ENCODE measurements at regions not wholly inside any gene's neighbourhood (a gene's known extent, or its start where the extent isn't known, plus 50 kb on each side); places are given as distances from the start of the nearest gene placed in this dataset.

- no TSS peak for BruUV-seq (replicated peaks)
- intact Hi-C loops (cut with micrococcal nuclease; ENCODE audit: unreplicated experiment): no loop called here
Measured at GRCh38 chr11:19338375-19338774, 97.6 kb upstream of the E2F8 start.

GRCh38 chr11:19337779-19338178, 97.0 kb upstream of the E2F8 start:
- ChIA-PET CTCF (no interaction called here), POLR2A (ENCODE audit: low non-redundant PET) (no interaction called here)
- Histone ChIP-seq H3K27me3 (replicated peaks; ENCODE audit: insufficient read depth, low read depth, low read length, poor library complexity) (peaks cover 38% of the 10 kb centered on the region), H3K4me3 (ENCODE audit: low read depth, low read length, poor library complexity, severe bottlenecking) (no peak overlapping the region), H3K36me3 (ENCODE audit: insufficient read depth, low read length, poor library complexity, severe bottlenecking) (no peaks in the 10 kb centered on the region), H3K27ac (ENCODE audit: low read depth, low read length, poor library complexity, severe bottlenecking) (no peak overlapping the region), H3K4me1 (ENCODE audit: insufficient read depth, low read length, poor library complexity, severe bottlenecking) (no peaks in the 10 kb centered on the region), H3K9me3 (ENCODE audit: low read depth, low read length, poor library complexity, severe bottlenecking) (no peaks in the 10 kb centered on the region)
- no peak for DNase-seq (ENCODE audit: low spot score)
- intact Hi-C loops (cut with micrococcal nuclease; ENCODE audit: unreplicated experiment): no loop called here
- no peak for TF ChIP-seq EZH2 (IDR thresholded peaks at IDR 0.05; ENCODE audit: borderline replicate concordance, low read depth, low read length, poor library complexity, severe bottlenecking)
- no peak for TF ChIP-seq CTCF (conservative IDR thresholded peaks at IDR 0.05; ENCODE audit: low read depth, low read length)
- BruUV-seq (replicated peaks): no TSS peak

More at GRCh38 chr11:19338375-19338774, 97.6 kb upstream of the E2F8 start:
- Histone ChIP-seq H3K9me3 (ENCODE audit: low read depth, low read length, poor library complexity, severe bottlenecking) (no peaks in the 10 kb centered on the region), H3K4me1 (ENCODE audit: insufficient read depth, low read length, poor library complexity, severe bottlenecking) (no peaks in the 10 kb centered on the region), H3K36me3 (ENCODE audit: insufficient read depth, low read length, poor library complexity, severe bottlenecking) (no peaks in the 10 kb centered on the region), H3K4me3 (ENCODE audit: low read depth, low read length, poor library complexity, severe bottlenecking) (no peak overlapping the region), H3K27ac (ENCODE audit: low read depth, low read length, poor library complexity, severe bottlenecking) (no peak overlapping the region), H3K27me3 (replicated peaks; ENCODE audit: insufficient read depth, low read depth, low read length, poor library complexity) (peaks cover 42% of the 10 kb centered on the region)
- ChIA-PET POLR2A (ENCODE audit: low non-redundant PET) (no interaction called here), CTCF (no interaction called here)
- DNase-seq (ENCODE audit: low spot score): no peak
- TF ChIP-seq EZH2 (IDR thresholded peaks at IDR 0.05; ENCODE audit: borderline replicate concordance, low read depth, low read length, poor library complexity, severe bottlenecking) (no peak), CTCF (conservative IDR thresholded peaks at IDR 0.05; ENCODE audit: low read depth, low read length) (no peak)

GRCh38 chr11:19336331-19336730, 95.6 kb upstream of the E2F8 start:
- POLR2A ChIA-PET (ENCODE audit: low non-redundant PET): interaction anchor here (0.6 kb wide), 1 partner anchor 172 kb away, joined by 3 read pairs; no protein-coding TSS in a partner anchor
- H3K4me1 ChIP-seq (ENCODE audit: insufficient read depth, low read length, poor library complexity, severe bottlenecking): no peaks in the 10 kb centered on the region
- H3K36me3 ChIP-seq (ENCODE audit: insufficient read depth, low read length, poor library complexity, severe bottlenecking): no peaks in the 10 kb centered on the region
- H3K4me3 ChIP-seq (ENCODE audit: low read depth, low read length, poor library complexity, severe bottlenecking): no peak overlapping the region
- peaks cover 29% of the 10 kb centered on the region for H3K27me3 ChIP-seq (replicated peaks; ENCODE audit: insufficient read depth, low read depth, low read length, poor library complexity)
- CTCF ChIA-PET: no interaction called here
- no TSS peak for BruUV-seq (replicated peaks)
- H3K27ac ChIP-seq (ENCODE audit: low read depth, low read length, poor library complexity, severe bottlenecking): no peak overlapping the region
- H3K9me3 ChIP-seq (ENCODE audit: low read depth, low read length, poor library complexity, severe bottlenecking): no peaks in the 10 kb centered on the region
- no peak for DNase-seq (ENCODE audit: low spot score)
- TF ChIP-seq CTCF (conservative IDR thresholded peaks at IDR 0.05; ENCODE audit: low read depth, low read length) (no peak), EZH2 (IDR thresholded peaks at IDR 0.05; ENCODE audit: borderline replicate concordance, low read depth, low read length, poor library complexity, severe bottlenecking) (no peak)
- intact Hi-C loops (cut with micrococcal nuclease; ENCODE audit: unreplicated experiment): no loop called here

Measured in A673 (cell line).